ENCODE measurements at regions not wholly inside any gene's neighbourhood (a gene's known extent, or its start where the extent isn't known, plus 50 kb on each side); places are given as distances from the start of the nearest gene placed in this dataset.

DNA sequence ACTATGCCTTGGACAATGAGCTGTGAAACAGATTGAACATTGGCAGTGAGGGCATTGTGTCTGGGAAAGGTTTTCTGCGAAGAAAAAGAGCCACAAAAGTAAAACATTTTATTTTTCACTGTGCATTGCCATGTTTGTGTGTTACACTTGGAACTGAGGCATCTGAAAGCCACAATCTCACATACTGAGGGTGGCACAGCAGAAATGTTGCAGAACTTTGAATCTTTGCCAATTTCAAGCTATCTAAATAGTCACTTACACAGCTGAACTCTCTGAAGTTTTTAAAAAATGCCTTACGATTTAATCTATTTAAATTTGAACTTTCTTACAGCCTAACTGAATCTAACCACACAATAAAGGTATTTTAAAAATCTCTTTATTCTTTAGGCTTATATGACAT, 154.1 kb upstream of the GRM7 start:
- H3K4me3 ChIP-seq (ENCODE audit: control insufficient read depth, low read depth, low read length), result no peak overlapping the region
- TF ChIP-seq CTCF (conservative IDR thresholded peaks at IDR 0.05; ENCODE audit: control insufficient read depth, insufficient read depth, low read depth, low read length), result no peak
- no peak for DNase-seq (ENCODE audit: low read depth)

DNA sequence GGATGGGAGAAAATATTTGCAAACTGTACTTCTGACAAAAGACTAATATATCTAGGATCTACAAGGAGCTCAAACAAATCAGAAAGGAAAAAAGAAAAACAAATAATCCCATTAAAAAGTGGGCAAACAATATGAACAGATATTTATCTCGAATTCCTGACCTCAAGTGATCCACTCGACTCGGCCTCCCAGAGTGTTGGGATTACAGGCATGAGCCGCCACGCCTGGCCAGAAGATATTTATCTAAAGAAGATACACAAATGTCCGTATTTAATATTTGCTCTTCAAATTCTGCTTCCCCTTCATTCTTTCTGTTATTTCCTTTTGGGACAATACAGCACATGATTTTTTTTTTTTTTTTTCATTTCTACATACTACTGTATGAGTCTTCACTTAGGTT, 151.7 kb upstream of the GRM7 start:
- no peak for TF ChIP-seq CTCF (conservative IDR thresholded peaks at IDR 0.05; ENCODE audit: control insufficient read depth, insufficient read depth, low read depth, low read length)
- H3K4me3 ChIP-seq (ENCODE audit: control insufficient read depth, low read depth, low read length), result no peak overlapping the region
- no peak for DNase-seq (ENCODE audit: low read depth)

- no peak overlapping the region for H3K4me3 ChIP-seq (ENCODE audit: control insufficient read depth, low read depth, low read length)
- no peak for TF ChIP-seq CTCF (conservative IDR thresholded peaks at IDR 0.05; ENCODE audit: control insufficient read depth, insufficient read depth, low read depth, low read length)
- DNase-seq (ENCODE audit: low read depth), result no peak
These were observed 146.0 kb upstream of the GRM7 start for GRCh38 chr3:6714962-6715361.

GRCh38 chr3:6716420-6716819, 144.5 kb upstream of the GRM7 start:
- no peak for TF ChIP-seq CTCF (conservative IDR thresholded peaks at IDR 0.05; ENCODE audit: control insufficient read depth, insufficient read depth, low read depth, low read length)
- DNase-seq (ENCODE audit: low read depth), result no peak
- no peak overlapping the region for H3K4me3 ChIP-seq (ENCODE audit: control insufficient read depth, low read depth, low read length)

GRCh38 chr3:6717026-6717943, 143.6 kb upstream of the GRM7 start:
- TF ChIP-seq CTCF (conservative IDR thresholded peaks at IDR 0.05; ENCODE audit: control insufficient read depth, insufficient read depth, low read depth, low read length), result no peak
- DNase-seq (ENCODE audit: low read depth), result no peak
- no peak overlapping the region for H3K4me3 ChIP-seq (ENCODE audit: control insufficient read depth, low read depth, low read length)

- no peak overlapping the region for H3K4me3 ChIP-seq (ENCODE audit: control insufficient read depth, low read depth, low read length)
- DNase-seq (ENCODE audit: low read depth), result no peak
- TF ChIP-seq CTCF (conservative IDR thresholded peaks at IDR 0.05; ENCODE audit: control insufficient read depth, insufficient read depth, low read depth, low read length), result no peak
These were observed 140.9 kb upstream of the GRM7 start for GRCh38 chr3:6719999-6720398.
